GM19467 (cell line): ENCODE measurements at regions not wholly inside any gene's neighbourhood (a gene's known extent, or its start where the extent isn't known, plus 50 kb on each side); places are given as distances from the start of the nearest gene placed in this dataset.

Experiments used
- ATAC-seq: cut with Tn5 transposase; IDR thresholded peaks from one replicate; pipeline ENCODE4 v1.9.1; 2021; ENCODE audit warnings: mild to moderate bottlenecking, moderate library complexity; ENCODE audit not compliant: unreplicated experiment

GRCh38 chr13:99893567-99893966 is 78.0 kb downstream of the ZIC5 start:
- no peak for ATAC-seq

- ATAC-seq: no peak
These were observed 78.6 kb downstream of the ZIC5 start for GRCh38 chr13:99892866-99893504.

- ATAC-seq: no peak
These were observed 79.4 kb downstream of the ZIC5 start for GRCh38 chr13:99892196-99892613.

GRCh38 chr13:99886706-99887105 is 84.9 kb downstream of the ZIC5 start:
- ATAC-seq: no peak

GRCh38 chr13:99884913-99885312 is 86.7 kb downstream of the ZIC5 start:
- ATAC-seq: no peak

- ATAC-seq: no peak
These were observed 87.8 kb downstream of the ZIC5 start for GRCh38 chr13:99883805-99884204.

GRCh38 chr13:99878921-99879610 is 92.5 kb downstream of the ZIC5 start:
- no peak for ATAC-seq

GRCh38 chr13:99876651-99877050 is 94.9 kb downstream of the ZIC5 start:
- ATAC-seq: no peak

GRCh38 chr13:99875391-99875790 is 96.2 kb downstream of the ZIC5 start:
- no peak for ATAC-seq

GRCh38 chr13:99873832-99874430 is 97.6 kb downstream of the ZIC5 start:
- ATAC-seq: no peak

- ATAC-seq: no peak
These were observed 98.4 kb downstream of the ZIC5 start for GRCh38 chr13:99873141-99873540.

- ATAC-seq: no peak
These were observed 100.2 kb downstream of the ZIC5 start for GRCh38 chr13:99871249-99871898.

- no peak for ATAC-seq
These were observed 101.0 kb downstream of the ZIC5 start for GRCh38 chr13:99870541-99870940.

GRCh38 chr13:99869830-99870229 is 101.7 kb downstream of the ZIC5 start:
- no peak for ATAC-seq

GRCh38 chr13:99868767-99869166 is 102.8 kb downstream of the ZIC5 start:
- no peak for ATAC-seq

- no peak for ATAC-seq
These were observed 103.9 kb downstream of the ZIC5 start for GRCh38 chr13:99867535-99868257.

GRCh38 chr13:99866781-99867180 is 104.8 kb downstream of the ZIC5 start:
- no peak for ATAC-seq

- no peak for ATAC-seq
These were observed 106.1 kb downstream of the ZIC5 start for GRCh38 chr13:99865420-99865930.

GRCh38 chr13:99864627-99864990 is 107.0 kb downstream of the ZIC5 start:
- ATAC-seq: no peak

- ATAC-seq: no peak
These were observed 107.6 kb downstream of the ZIC5 start for GRCh38 chr13:99863789-99864626.
